IMR-90 (cell line): ENCODE measurements at regions not wholly inside any gene's neighbourhood (a gene's known extent, or its start where the extent isn't known, plus 50 kb on each side); places are given as distances from the start of the nearest gene placed in this dataset.
A peak's percentile ranks its signal among the peaks of the same experiment; 100 is the strongest.

Experiments used
- ATAC-seq: fragments of 200-7000 bp; cut with Tn5 transposase; 2 replicates; pipeline ENCODE4 v1.9.1; 2020; ENCODE audit warnings: low read depth, mild to moderate bottlenecking, moderate library complexity
- BruUV-seq: library from RNA; stranded (reverse); fragments of 400-500 nt; replicated peaks from 2 replicates; lab custom pipeline; 2021; lab: Mats Ljungman, UMichigan
- CTCF ChIA-PET: fragments of 300-600 bp; formaldehyde crosslinking; extraction: SDS; loops from one replicate; lab custom pipeline; 2021; ENCODE audit warnings: antibody characterized with exemption; lab: Yijun Ruan, JAX
- POLR2A ChIA-PET: fragments of 300-600 bp; sonication (Branson Sonifier 250); formaldehyde crosslinking; loops from one replicate; lab custom pipeline; 2022; ENCODE audit warnings: antibody characterized with exemption; ENCODE audit not compliant: unreplicated experiment; lab: Charles Lee
- DNase-seq: peaks from one replicate; pipeline ENCODE4 v3.0.0; 2013
- H2AFZ ChIP-seq: replicated peaks from 2 replicates; pipeline ENCODE3; 2013; ENCODE audit warnings: low read length, mild to moderate bottlenecking; ENCODE audit not compliant: poor library complexity
- H2AK5ac ChIP-seq: 2 replicates; pipeline ENCODE4 v1.6.1; 2013; ENCODE audit warnings: low read depth, low read length, inconsistent platforms
- H2AK9ac ChIP-seq: replicated peaks from 2 replicates; pipeline ENCODE3; 2013; ENCODE audit warnings: mild to moderate bottlenecking, low read depth, low read length, moderate library complexity; ENCODE audit not compliant: poor library complexity
- H2BK120ac ChIP-seq: 2 replicates; pipeline ENCODE4 v1.6.1; 2013; ENCODE audit warnings: low read depth, low read length, inconsistent platforms
- H2BK15ac ChIP-seq: 3 replicates; pipeline ENCODE4 v1.6.1; 2013; ENCODE audit warnings: low read depth, low read length, inconsistent platforms
- H2BK20ac ChIP-seq: 2 replicates; pipeline ENCODE4 v1.6.1; 2013; ENCODE audit warnings: low read depth, mild to moderate bottlenecking, inconsistent platforms, low read length, moderate library complexity
- H2BK5ac ChIP-seq: 2 replicates; pipeline ENCODE4 v1.6.1; 2013; ENCODE audit warnings: mild to moderate bottlenecking, low read depth, low read length, inconsistent platforms; ENCODE audit not compliant: poor library complexity, severe bottlenecking
- H3K14ac ChIP-seq: replicated peaks from 2 replicates; pipeline ENCODE4 v1.6.1; 2013; ENCODE audit warnings: low read depth, low read length, inconsistent platforms
- H3K18ac ChIP-seq: 2 replicates; pipeline ENCODE4 v1.6.1; 2013; ENCODE audit warnings: low read depth, low read length, control low read depth
- H3K23ac ChIP-seq: 2 replicates; pipeline ENCODE4 v1.6.1; 2013; ENCODE audit warnings: low read depth, low read length, inconsistent platforms
- H3K27ac ChIP-seq: 2 replicates; pipeline ENCODE4 v1.5.1; 2013; ENCODE audit warnings: mild to moderate bottlenecking, control low read depth, low read length; ENCODE audit not compliant: insufficient read depth
- H3K27me3 ChIP-seq: 2 replicates; pipeline ENCODE4 v1.6.1; 2013; ENCODE audit warnings: low read length; ENCODE audit not compliant: control insufficient read depth, insufficient read depth
- H3K36me3 ChIP-seq: 2 replicates; pipeline ENCODE4 v1.6.1; 2013; ENCODE audit warnings: low read length, mixed read lengths; ENCODE audit not compliant: control insufficient read depth, insufficient read depth
- H3K4ac ChIP-seq: 2 replicates; pipeline ENCODE4 v1.6.1; 2013; ENCODE audit warnings: low read depth, low read length, inconsistent platforms
- H3K4me1 ChIP-seq: 2 replicates; pipeline ENCODE4 v1.6.1; 2013; ENCODE audit warnings: low read length, mixed read lengths; ENCODE audit not compliant: control insufficient read depth, insufficient read depth
- H3K4me2 ChIP-seq: 2 replicates; pipeline ENCODE4 v1.6.1; 2013; ENCODE audit warnings: low read depth, mild to moderate bottlenecking, control low read depth, low read length, moderate library complexity
- H3K4me3 ChIP-seq: 2 replicates; pipeline ENCODE4 v1.5.1; 2013; ENCODE audit warnings: low read depth, mild to moderate bottlenecking, control low read depth, low read length, moderate library complexity; ENCODE audit not compliant: insufficient read depth
- H3K56ac ChIP-seq: 2 replicates; pipeline ENCODE4 v1.6.1; 2013; ENCODE audit warnings: low read length, inconsistent platforms; ENCODE audit not compliant: insufficient read depth; ENCODE audit errors: extremely low read depth
- H3K79me1 ChIP-seq, 2 experiments: 2 replicates each; pipeline ENCODE4 v1.6.1; 2013; ENCODE audit warnings: low read length in 2 of 2, inconsistent platforms in 1 of 2, low read depth in 1 of 2
- H3K9ac ChIP-seq: 2 replicates; pipeline ENCODE4 v1.6.1; 2013; ENCODE audit warnings: low read depth, low read length, control low read depth
- H3K9me1 ChIP-seq: 2 replicates; pipeline ENCODE4 v1.6.1; 2013; ENCODE audit warnings: low read length, inconsistent platforms; ENCODE audit not compliant: insufficient read depth
- H3K9me3 ChIP-seq: 2 replicates; pipeline ENCODE4 v1.6.1; 2013; ENCODE audit warnings: low read length; ENCODE audit not compliant: control insufficient read depth, insufficient read depth
- H4K20me1 ChIP-seq: 2 replicates; pipeline ENCODE4 v1.6.1; 2013; ENCODE audit warnings: low read length, inconsistent platforms; ENCODE audit not compliant: insufficient read depth
- H4K5ac ChIP-seq: 2 replicates; pipeline ENCODE4 v1.6.1; 2013; ENCODE audit warnings: mild to moderate bottlenecking, low read depth, low read length, control low read depth
- H4K8ac ChIP-seq, 2 experiments: 2 replicates each; pipeline ENCODE4 v1.6.1; 2013; ENCODE audit warnings: low read depth in 2 of 2, low read length in 2 of 2, control low read depth in 1 of 2, inconsistent platforms in 1 of 2
- H4K91ac ChIP-seq: 2 replicates; pipeline ENCODE4 v1.6.1; 2013; ENCODE audit warnings: low read depth, low read length, inconsistent platforms; ENCODE audit not compliant: insufficient read depth
- RAD21 ChIP-seq: IDR thresholded peaks from 2 replicates; pipeline ENCODE4 v1.6.1; 2012; ENCODE audit warnings: low read length, improper control_type of control experiment
- WGBS, 2 experiments: methylation state at CpG; one replicate each; pipeline versions ENCODE4 v1.1.5 to v1.1.7; 2013; ENCODE audit warnings: missing lambda C conversion rate in 2 of 2; ENCODE audit not compliant: insufficient read length in 1 of 2; ENCODE audit errors: extremely low coverage in 2 of 2; 5-methylcytosine and 5-hydroxymethylcytosine counted together
- dilution Hi-C: fragments of 300-500 bp; cut with HindIII; formaldehyde crosslinking; loops from one replicate; pipeline ENCODE4 v1.14.3; 2018; ENCODE audit warnings: low sequenced_read_pairs; ENCODE audit not compliant: unreplicated experiment
- in situ Hi-C: fragments of 300-500 bp; cut with MboI; formaldehyde crosslinking; loops from 3 replicates; pipeline ENCODE4 v1.14.3; 2019; ENCODE audit warnings: low sequenced_read_pairs, inconsistent platforms, mixed read lengths
- intact Hi-C: fragments of 100-400 bp; cut with micrococcal nuclease; formaldehyde crosslinking; loops from 2 replicates; pipeline ENCODE4 v1.10.0; 2022

- Histone ChIP-seq H3K4me1 (peaks cover 2% of the 10 kb centered on the region; the same call in 1 of the 2 replicates), H2BK20ac (peak overlapping the region; percentile 39; the same call in 1 of the 2 replicates), H3K27ac (no peak overlapping the region; the same call in 1 of the 2 replicates), H3K14ac (no peak overlapping the region), H2AK9ac (no peak overlapping the region), H3K36me3 (no peaks in the 10 kb centered on the region), H3K56ac (no peak overlapping the region), H2BK5ac (peak overlapping the region; percentile 5), H3K27me3 (no peaks in the 10 kb centered on the region), H3K23ac (no peak overlapping the region), H4K8ac (peak overlapping the region; percentile 45 to 57; a peak in 2 of 4 replicates), H3K9me3 (no peaks in the 10 kb centered on the region; the same call in 1 of the 2 replicates), H2AFZ (no peak overlapping the region), H3K4me3 (no peak overlapping the region), H2BK120ac (peak overlapping the region; percentile 56; the same call in 1 of the 2 replicates), H4K91ac (no peak overlapping the region), H3K4ac (peak overlapping the region; percentile 60), H4K5ac (no peak overlapping the region), H3K4me2 (no peak overlapping the region), H2BK15ac (peak overlapping the region; percentile 52; the same call in 1 of the 3 replicates), H3K9ac (no peak overlapping the region), H3K79me1 (peaks cover 0 to 9% of the 10 kb centered on the region in 2 experiments; a peak in 1 of 4 replicates), H2AK5ac (peak overlapping the region; percentile 80), H3K9me1 (peaks cover 6% of the 10 kb centered on the region), H3K18ac (no peak overlapping the region), H4K20me1 (no peaks in the 10 kb centered on the region)
- DNase-seq (no peak), ATAC-seq (no peak)
- ChIA-PET POLR2A (no interaction called here), CTCF (no interaction called here)
- dilution Hi-C loops (no loop called here), in situ Hi-C loops (loop anchor here (25.0 kb wide), 1 partner anchor 587 kb away; no protein-coding TSS in a partner anchor), intact Hi-C loops (no loop called here)
- no TSS peak for BruUV-seq
- TF ChIP-seq RAD21: no peak
- no CpG with 5 or more reads among the region's 4 CpGs for WGBS, 2 experiments
Observed at GRCh38 chr4:71125137-71125536, 131.7 kb downstream of the DCK start.
